ENCODE measurements at regions not wholly inside any gene's neighbourhood (a gene's known extent, or its start where the extent isn't known, plus 50 kb on each side); places are given as distances from the start of the nearest gene placed in this dataset.

DNA sequence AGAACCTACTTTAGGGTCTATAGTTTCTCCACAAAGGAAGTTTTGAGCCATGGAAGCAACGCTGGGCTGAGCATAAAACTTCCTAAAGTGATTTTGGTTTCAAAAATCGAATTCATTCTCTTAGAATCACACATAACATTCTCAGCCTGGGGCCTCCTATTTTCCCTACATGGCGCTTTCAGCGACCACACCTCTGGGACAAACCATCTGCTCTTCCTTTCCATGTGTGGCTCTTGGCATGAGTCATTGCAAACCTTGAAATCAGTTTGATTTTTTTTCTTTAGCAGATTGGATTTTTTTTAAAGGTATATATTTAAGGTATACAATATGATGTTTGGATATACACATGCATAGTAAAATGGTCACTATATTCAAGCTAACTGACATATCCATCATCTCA is 72.5 kb upstream of the APCDD1 start:
- Histone ChIP-seq H3K4me2 (ENCODE audit: control insufficient read depth, extremely low read depth, insufficient read depth, low read depth, low read length) (no peak overlapping the region), H3K9me3 (ENCODE audit: control insufficient read depth, low read depth, low read length) (no peaks in the 10 kb centered on the region), H4K20me1 (ENCODE audit: control insufficient read depth, extremely low read depth, insufficient read depth, low read length) (no peaks in the 10 kb centered on the region), H3K4me3 (ENCODE audit: control insufficient read depth in 2 of 3, extremely low read depth in 1 of 3, insufficient read depth in 2 of 3, low read depth in 1 of 3, low read length in 3 of 3) (no peak overlapping the region), H3K27ac (ENCODE audit: control insufficient read depth, insufficient read depth, low read length) (no peak overlapping the region), H3K27me3 (ENCODE audit: control insufficient read depth, extremely low read depth, insufficient read depth, low read length) (no peaks in the 10 kb centered on the region), H3K9me1 (ENCODE audit: control insufficient read depth, extremely low read depth, insufficient read depth, low read length) (no peaks in the 10 kb centered on the region), H3K4me1 (ENCODE audit: control insufficient read depth, extremely low read depth, insufficient read depth, low read length) (peaks cover 9% of the 10 kb centered on the region), H3K79me2 (ENCODE audit: control insufficient read depth, insufficient read depth, low read length) (no peaks in the 10 kb centered on the region), H3K36me3 (ENCODE audit: control insufficient read depth in 2 of 2, extremely low read depth in 1 of 2, insufficient read depth in 2 of 2, low read length in 2 of 2) (no peaks in the 10 kb centered on the region), H3K9ac (ENCODE audit: control insufficient read depth, extremely low read depth, insufficient read depth, low read length) (no peak overlapping the region), H2AFZ (ENCODE audit: control insufficient read depth, low read length) (no peak overlapping the region)
- DNase-seq (ENCODE audit: low read depth, low spot score) (no peak), FAIRE-seq (no peak)
- dilution Hi-C loops (cut with MboI; ENCODE audit: extremely low pct_ligation_motif_present, low sequenced_read_pairs): no loop called here
- TF ChIP-seq EZH2 (IDR thresholded peaks at IDR 0.05; ENCODE audit: low read length): no peak
- TF ChIP-seq, protein P1, sequence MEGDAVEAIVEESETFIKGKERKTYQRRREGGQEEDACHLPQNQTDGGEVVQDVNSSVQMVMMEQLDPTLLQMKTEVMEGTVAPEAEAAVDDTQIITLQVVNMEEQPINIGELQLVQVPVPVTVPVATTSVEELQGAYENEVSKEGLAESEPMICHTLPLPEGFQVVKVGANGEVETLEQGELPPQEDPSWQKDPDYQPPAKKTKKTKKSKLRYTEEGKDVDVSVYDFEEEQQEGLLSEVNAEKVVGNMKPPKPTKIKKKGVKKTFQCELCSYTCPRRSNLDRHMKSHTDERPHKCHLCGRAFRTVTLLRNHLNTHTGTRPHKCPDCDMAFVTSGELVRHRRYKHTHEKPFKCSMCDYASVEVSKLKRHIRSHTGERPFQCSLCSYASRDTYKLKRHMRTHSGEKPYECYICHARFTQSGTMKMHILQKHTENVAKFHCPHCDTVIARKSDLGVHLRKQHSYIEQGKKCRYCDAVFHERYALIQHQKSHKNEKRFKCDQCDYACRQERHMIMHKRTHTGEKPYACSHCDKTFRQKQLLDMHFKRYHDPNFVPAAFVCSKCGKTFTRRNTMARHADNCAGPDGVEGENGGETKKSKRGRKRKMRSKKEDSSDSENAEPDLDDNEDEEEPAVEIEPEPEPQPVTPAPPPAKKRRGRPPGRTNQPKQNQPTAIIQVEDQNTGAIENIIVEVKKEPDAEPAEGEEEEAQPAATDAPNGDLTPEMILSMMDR (optimal IDR thresholded peaks at IDR 0.05 in 1 of 3, IDR thresholded peaks at IDR 0.05 in 1 of 3, conservative IDR thresholded peaks at IDR 0.05 in 1 of 3; ENCODE audit: extremely low read depth in 1 of 3, insufficient read depth in 2 of 3, low read length in 3 of 3): no peak

- no peaks in the 10 kb centered on the region for H3K9me3 ChIP-seq (ENCODE audit: control insufficient read depth, low read depth, low read length)
- H3K27ac ChIP-seq (ENCODE audit: control insufficient read depth, insufficient read depth, low read length): no peak overlapping the region
- H3K4me1 ChIP-seq (ENCODE audit: control insufficient read depth, extremely low read depth, insufficient read depth, low read length): peaks cover 5% of the 10 kb centered on the region
- no peaks in the 10 kb centered on the region for H3K36me3 ChIP-seq (ENCODE audit: control insufficient read depth in 2 of 2, extremely low read depth in 1 of 2, insufficient read depth in 2 of 2, low read length in 2 of 2)
- TF ChIP-seq EZH2 (IDR thresholded peaks at IDR 0.05; ENCODE audit: low read length): no peak
- TF ChIP-seq, protein P1 (optimal IDR thresholded peaks at IDR 0.05 in 1 of 3, IDR thresholded peaks at IDR 0.05 in 1 of 3, conservative IDR thresholded peaks at IDR 0.05 in 1 of 3; ENCODE audit: extremely low read depth in 1 of 3, insufficient read depth in 2 of 3, low read length in 3 of 3): no peak
- no peaks in the 10 kb centered on the region for H3K79me2 ChIP-seq (ENCODE audit: control insufficient read depth, insufficient read depth, low read length)
- no peak overlapping the region for H3K4me3 ChIP-seq (ENCODE audit: control insufficient read depth in 2 of 3, extremely low read depth in 1 of 3, insufficient read depth in 2 of 3, low read depth in 1 of 3, low read length in 3 of 3)
- DNase-seq (ENCODE audit: low read depth, low spot score): no peak
- H2AFZ ChIP-seq (ENCODE audit: control insufficient read depth, low read length): no peak overlapping the region
- H3K27me3 ChIP-seq (ENCODE audit: control insufficient read depth, extremely low read depth, insufficient read depth, low read length): no peaks in the 10 kb centered on the region
- H4K20me1 ChIP-seq (ENCODE audit: control insufficient read depth, extremely low read depth, insufficient read depth, low read length): no peaks in the 10 kb centered on the region
- H3K4me2 ChIP-seq (ENCODE audit: control insufficient read depth, extremely low read depth, insufficient read depth, low read depth, low read length): no peak overlapping the region
- H3K9ac ChIP-seq (ENCODE audit: control insufficient read depth, extremely low read depth, insufficient read depth, low read length): no peak overlapping the region
- no peaks in the 10 kb centered on the region for H3K9me1 ChIP-seq (ENCODE audit: control insufficient read depth, extremely low read depth, insufficient read depth, low read length)
- no peak for FAIRE-seq
- dilution Hi-C loops (cut with MboI; ENCODE audit: extremely low pct_ligation_motif_present, low sequenced_read_pairs): no loop called here
Observed at GRCh38 chr18:10386049-10386448, 68.4 kb upstream of the APCDD1 start.

Measured in keratinocyte (primary cell).